ENCODE measurements at regions not wholly inside any gene's neighbourhood (a gene's known extent, or its start where the extent isn't known, plus 50 kb on each side); places are given as distances from the start of the nearest gene placed in this dataset.

DNA sequence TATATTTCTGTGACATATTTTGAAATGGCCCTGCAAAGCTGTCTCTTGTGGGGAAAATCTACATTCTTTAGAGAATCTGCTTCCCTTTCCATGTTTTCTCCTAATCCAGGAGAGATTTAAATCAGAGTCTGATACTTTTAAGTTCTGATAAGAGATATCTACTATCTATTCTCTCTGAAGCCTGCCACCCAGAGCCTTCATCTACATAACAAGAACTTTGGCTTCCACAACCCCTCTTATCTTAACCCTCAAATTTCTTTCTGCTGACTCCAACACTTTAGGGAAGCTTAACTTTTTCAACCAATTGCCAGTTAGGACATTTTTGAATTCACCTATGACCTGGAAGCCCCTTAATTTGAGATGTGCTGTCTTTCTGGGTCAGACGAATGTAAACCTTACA is 965.2 kb downstream of the TBC1D22A start:
- no peak for DNase-seq

DNA sequence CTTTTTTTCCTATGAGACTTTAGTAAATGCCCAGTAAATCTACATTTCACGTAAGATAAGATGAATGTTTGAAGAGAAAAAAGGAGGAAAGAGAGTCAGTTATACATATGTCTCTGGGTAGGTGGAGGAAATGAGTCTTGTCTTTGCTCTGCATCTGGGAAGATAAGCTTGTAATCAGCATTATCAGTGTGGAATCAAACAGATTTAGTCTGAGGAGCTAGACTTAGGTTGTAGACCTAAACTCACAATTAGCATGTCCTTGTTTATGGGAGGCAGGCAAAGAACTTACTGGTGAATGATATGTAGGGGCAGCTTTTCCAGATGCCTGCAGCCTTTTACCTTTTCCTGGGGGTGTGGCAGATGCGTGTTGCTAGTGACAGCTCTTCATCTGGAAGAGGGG is 962.3 kb downstream of the TBC1D22A start:
- no peak for DNase-seq

GRCh38 chr22:47724030-47724429 is 961.6 kb downstream of the TBC1D22A start:
- DNase-seq, result no peak

DNA sequence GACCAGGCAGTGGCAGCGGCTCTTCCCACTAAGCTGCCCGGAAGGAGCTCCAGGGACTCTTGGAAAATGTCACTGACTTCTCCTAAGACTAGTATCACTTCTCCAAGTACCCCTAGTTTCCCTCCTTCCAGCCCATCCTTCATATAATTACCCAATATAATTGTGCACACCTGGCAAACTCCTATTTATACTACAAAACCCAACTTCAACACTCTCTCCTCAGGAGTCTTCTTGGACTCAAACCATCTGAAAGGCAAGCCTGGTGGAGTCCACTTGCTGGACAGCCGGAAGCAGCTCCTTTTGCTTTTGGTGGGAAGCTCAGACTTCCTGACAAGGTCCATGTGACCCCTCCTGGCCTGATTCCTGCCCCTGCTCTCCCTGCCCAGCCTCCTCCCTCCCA is 955.9 kb downstream of the TBC1D22A start:
- DNase-seq, result no peak

- DNase-seq, result no peak
These were observed 954.6 kb downstream of the TBC1D22A start for GRCh38 chr22:47716890-47717615.

DNA sequence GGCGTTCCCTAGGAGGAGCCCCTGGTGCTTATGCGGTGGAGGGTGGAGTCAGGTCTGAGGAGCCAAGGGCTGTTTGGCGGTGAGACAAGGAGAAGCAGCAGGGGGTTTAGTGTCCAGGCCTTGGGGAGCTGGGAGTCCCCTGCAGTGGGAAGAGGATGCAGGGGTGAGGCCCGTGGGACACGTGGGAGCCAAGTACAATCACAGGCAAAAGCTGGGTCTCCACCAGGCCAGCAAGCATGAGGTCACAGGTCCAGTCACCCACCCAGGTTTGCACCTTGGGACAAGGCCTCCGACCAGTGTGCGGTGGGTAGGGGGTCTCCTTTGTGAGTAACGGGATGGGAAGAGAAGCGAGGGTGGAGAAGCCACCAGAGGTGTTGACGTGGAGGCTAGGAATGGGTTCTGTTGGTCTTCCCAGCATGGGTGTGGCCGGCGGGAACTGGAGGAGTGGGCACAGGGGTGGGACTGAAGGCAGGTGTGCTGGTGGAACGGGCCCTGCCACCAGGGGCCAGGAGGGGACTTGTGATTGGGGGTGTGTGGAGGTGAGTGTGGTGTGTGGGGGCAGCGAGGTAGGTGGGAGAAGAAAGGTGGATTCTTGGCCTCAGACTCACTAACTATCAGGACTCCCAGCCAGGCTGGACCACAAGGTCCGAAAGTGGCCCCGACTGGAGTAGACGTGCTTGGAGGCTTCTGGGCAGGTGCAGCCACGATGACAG is 953.6 kb downstream of the TBC1D22A start:
- DNase-seq, result no peak

GRCh38 chr22:47713941-47714340 is 951.5 kb downstream of the TBC1D22A start:
- no peak for DNase-seq

GRCh38 chr22:47710135-47710534 is 947.7 kb downstream of the TBC1D22A start:
- DNase-seq, result no peak

GRCh38 chr22:47705350-47705749 is 942.9 kb downstream of the TBC1D22A start:
- no peak for DNase-seq

DNA sequence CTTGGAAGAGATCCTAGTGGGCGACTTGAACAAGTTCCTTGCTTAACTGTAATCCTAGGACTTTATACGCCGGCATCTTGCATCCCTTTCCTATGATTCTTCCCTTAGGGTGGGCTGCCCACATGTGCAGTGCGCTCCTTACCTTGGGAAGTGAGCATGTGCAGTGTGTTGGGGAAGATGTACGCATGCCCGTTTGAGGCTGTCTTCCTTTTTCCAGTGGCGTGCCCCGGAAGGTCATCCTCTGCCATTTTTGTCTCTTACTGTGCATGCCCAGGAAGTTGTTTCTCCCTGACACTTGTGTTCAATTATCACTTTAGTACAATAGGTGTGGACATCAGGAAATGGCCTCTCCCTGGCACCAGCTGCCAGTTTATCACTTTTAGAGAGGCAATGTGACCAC is 936.5 kb downstream of the TBC1D22A start:
- no peak for DNase-seq

DNA sequence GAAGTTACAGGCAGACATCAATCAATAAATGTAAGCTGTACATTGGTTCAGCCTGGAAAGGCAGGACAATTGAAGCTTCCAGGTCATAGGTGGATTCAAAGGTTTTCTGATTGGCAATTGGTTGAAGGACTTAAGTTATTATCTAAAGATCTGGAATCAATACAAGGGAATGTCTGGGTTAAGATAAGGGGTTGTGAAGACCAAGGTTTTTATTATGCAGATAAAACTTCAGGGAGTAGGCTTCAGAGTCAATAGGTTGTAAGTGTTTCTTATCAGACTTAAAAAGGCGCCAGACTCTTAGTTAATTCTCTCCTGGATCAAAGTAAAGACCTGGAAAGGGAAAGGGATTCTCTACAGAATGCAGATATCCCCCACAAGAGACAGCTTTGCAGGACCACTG is 935.4 kb downstream of the TBC1D22A start:
- no peak for DNase-seq

DNA sequence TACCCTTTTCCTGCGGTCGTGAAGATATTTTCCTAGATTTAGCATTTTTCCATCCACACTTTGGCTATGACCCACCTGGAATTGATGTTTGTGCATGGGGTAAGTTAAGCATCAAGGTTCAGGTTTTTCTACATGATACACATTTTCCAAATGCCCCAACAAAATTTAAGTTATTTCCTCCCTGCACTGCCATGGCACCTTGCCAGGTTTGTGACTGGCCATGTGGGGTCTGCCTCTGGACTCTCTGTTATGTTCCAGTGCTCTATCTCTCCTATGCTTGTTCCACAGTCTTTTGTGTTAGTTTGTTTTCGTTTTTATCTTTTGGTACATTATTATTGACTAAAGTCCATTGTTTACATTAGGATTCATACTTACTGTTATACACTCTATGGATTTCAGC is 934.3 kb downstream of the TBC1D22A start:
- DNase-seq, result no peak

- no peak for DNase-seq
These were observed 932.7 kb downstream of the TBC1D22A start for GRCh38 chr22:47695176-47695575.

DNA sequence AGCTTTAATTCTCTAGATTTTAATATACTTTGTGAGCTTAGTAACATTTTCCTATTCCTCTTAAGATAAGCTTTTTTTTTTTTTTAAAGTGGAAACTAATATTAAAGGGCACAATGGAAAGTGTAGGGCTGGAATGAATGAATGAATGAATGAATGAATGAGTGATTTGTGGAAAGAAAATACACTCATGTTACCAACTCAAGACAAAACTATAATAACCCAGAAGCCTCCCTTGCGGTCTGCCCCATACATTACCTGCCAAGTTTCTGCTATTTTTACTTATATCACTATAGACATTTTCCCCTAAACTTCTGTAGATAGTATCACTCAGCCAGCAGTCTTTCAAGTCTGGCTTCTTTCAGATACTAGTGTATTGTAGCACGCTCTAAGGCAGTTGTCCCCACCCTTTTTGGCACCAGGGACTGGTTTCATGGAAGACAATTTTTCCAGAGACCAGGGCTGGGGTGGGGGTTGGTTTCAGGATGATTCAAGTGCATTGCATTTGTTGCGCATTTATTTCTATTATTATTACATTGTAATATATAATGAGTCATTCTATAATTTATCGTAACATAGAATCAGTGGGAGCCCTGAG is 932.2 kb downstream of the TBC1D22A start:
- DNase-seq, result no peak

- DNase-seq, result no peak
These were observed 931.2 kb downstream of the TBC1D22A start for GRCh38 chr22:47693606-47694005.

GRCh38 chr22:47692811-47693210 is 930.4 kb downstream of the TBC1D22A start:
- no peak for DNase-seq

DNA sequence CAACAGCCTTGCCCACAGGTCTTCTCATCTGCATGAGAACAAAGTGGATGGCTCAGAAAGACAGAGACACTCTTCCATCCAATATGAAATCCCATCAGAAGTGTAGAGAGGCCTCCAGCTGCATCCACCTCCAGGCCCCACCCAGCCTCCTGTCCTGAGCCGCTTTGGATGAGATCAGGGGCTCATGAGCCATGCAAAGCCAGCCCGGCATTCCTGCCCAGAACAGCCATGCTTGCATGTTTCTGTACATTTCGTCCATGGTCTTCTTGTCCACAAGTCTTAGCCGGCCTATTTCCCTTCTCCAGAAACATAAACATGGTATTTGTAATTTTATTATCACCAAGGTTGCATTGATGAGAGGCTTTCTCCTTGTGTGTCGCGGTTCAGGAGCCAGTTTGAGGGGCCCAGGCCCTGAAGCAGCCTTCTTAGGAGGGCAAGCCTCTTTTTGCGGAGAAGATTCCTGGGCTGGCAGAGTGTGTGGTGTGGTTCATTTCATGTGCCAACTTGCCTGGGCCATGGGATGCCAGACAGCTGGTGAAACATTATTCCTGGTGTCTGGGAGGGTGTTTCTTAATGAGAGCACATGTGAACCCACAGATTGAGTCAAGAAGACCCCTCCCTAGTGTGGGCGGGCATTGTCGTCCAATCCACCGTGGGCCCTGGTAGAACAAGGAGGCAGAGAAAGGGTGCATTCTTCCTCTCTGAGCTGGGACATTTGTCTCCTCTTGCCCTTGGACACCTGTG is 928.9 kb downstream of the TBC1D22A start:
- DNase-seq, result no peak

- DNase-seq, result no peak
These were observed 928.1 kb downstream of the TBC1D22A start for GRCh38 chr22:47690586-47690985.

- DNase-seq, result no peak
These were observed 927.7 kb downstream of the TBC1D22A start for GRCh38 chr22:47690166-47690565.

DNA sequence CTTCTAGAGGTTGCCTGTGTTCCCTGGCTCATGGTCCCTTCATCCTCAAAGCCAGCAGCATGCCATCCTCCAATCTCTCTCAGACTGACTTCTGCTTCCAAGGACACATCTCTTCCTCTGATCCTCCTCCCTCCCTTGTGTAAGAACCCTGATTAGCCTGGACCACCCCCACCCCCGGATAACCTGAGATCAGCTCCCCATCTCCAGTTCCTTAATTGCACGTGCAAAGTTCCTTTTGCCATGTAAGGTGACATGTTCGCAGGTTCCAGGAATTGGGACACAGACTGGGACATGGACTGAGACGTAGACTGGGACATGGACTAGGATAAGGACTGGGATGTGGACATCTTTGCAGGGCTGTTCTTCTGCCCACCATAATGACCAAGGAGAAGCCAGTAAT is 925.3 kb downstream of the TBC1D22A start:
- DNase-seq, result no peak

GRCh38 chr22:47687346-47687655 is 924.9 kb downstream of the TBC1D22A start:
- no peak for DNase-seq

GRCh38 chr22:47686594-47687345 is 924.3 kb downstream of the TBC1D22A start:
- DNase-seq, result no peak

All from stimulated activated CD4-positive, alpha-beta T cell treated with anti-CD3 and anti-CD28 coated beads, Interleukin-4, amount 100 ng/mL, for 24 hours (primary cell).